ENCODE measurements at regions not wholly inside any gene's neighbourhood (a gene's known extent, or its start where the extent isn't known, plus 50 kb on each side); places are given as distances from the start of the nearest gene placed in this dataset.

- no peak for DNase-seq (ENCODE audit: low spot score)
Measured at GRCh38 chr10:4482659-4483058, 343.3 kb upstream of the AKR1E2 start.

GRCh38 chr10:4481192-4481591 lies 344.8 kb upstream of the AKR1E2 start:
- no peak for DNase-seq (ENCODE audit: low spot score)

GRCh38 chr10:4479342-4479741 lies 346.7 kb upstream of the AKR1E2 start:
- DNase-seq (ENCODE audit: low spot score): no peak

- no peak for DNase-seq (ENCODE audit: low spot score)
Measured at GRCh38 chr10:4477664-4478063, 348.3 kb upstream of the AKR1E2 start.

- no peak for DNase-seq (ENCODE audit: low spot score)
Measured at GRCh38 chr10:4475827-4476490, 350.0 kb upstream of the AKR1E2 start.

- DNase-seq (ENCODE audit: low spot score): no peak
Measured at GRCh38 chr10:4474829-4475228, 351.2 kb upstream of the AKR1E2 start.

- DNase-seq (ENCODE audit: low spot score): no peak
Measured at GRCh38 chr10:4473977-4474376, 352.0 kb upstream of the AKR1E2 start.

GRCh38 chr10:4472190-4472904 lies 353.7 kb upstream of the AKR1E2 start:
- no peak for DNase-seq (ENCODE audit: low spot score)

- DNase-seq (ENCODE audit: low spot score): no peak
Measured at GRCh38 chr10:4470231-4470835, 355.7 kb upstream of the AKR1E2 start.

- no peak for DNase-seq (ENCODE audit: low spot score)
Measured at GRCh38 chr10:4467481-4467880, 358.5 kb upstream of the AKR1E2 start.

GRCh38 chr10:4460267-4460666 lies 365.7 kb upstream of the AKR1E2 start:
- no peak for DNase-seq (ENCODE audit: low spot score)

- DNase-seq (ENCODE audit: low spot score): no peak
Measured at GRCh38 chr10:4459531-4459930, 366.5 kb upstream of the AKR1E2 start.

GRCh38 chr10:4457597-4457996 lies 368.4 kb upstream of the AKR1E2 start:
- DNase-seq (ENCODE audit: low spot score): no peak

GRCh38 chr10:4456776-4457175 lies 369.2 kb upstream of the AKR1E2 start:
- no peak for DNase-seq (ENCODE audit: low spot score)

GRCh38 chr10:4456279-4456678 lies 369.7 kb upstream of the AKR1E2 start:
- no peak for DNase-seq (ENCODE audit: low spot score)

GRCh38 chr10:4453950-4454349 lies 372.1 kb upstream of the AKR1E2 start:
- no peak for DNase-seq (ENCODE audit: low spot score)

- no peak for DNase-seq (ENCODE audit: low spot score)
Measured at GRCh38 chr10:4453276-4453675, 372.7 kb upstream of the AKR1E2 start.

GRCh38 chr10:4450981-4451908 lies 374.8 kb upstream of the AKR1E2 start:
- no peak for DNase-seq (ENCODE audit: low spot score)

- no peak for DNase-seq (ENCODE audit: low spot score)
Measured at GRCh38 chr10:4450169-4450568, 375.8 kb upstream of the AKR1E2 start.

- DNase-seq (ENCODE audit: low spot score): no peak
Measured at GRCh38 chr10:4448030-4448429, 378.0 kb upstream of the AKR1E2 start.

GRCh38 chr10:4443419-4443818 lies 382.6 kb upstream of the AKR1E2 start:
- no peak for DNase-seq (ENCODE audit: low spot score)

- no peak for DNase-seq (ENCODE audit: low spot score)
Measured at GRCh38 chr10:4442296-4442695, 383.7 kb upstream of the AKR1E2 start.
